ENCODE measurements at regions not wholly inside any gene's neighbourhood (a gene's known extent, or its start where the extent isn't known, plus 50 kb on each side); places are given as distances from the start of the nearest gene placed in this dataset.
"Not testable (repeated sequence)": the region's sequence is repeated elsewhere in the genome, so short reads cannot be mapped to it uniquely, and the experiment has no call there.

- not testable (repeated sequence) for H3K27ac Mint-ChIP-seq; H3K27me3 Mint-ChIP-seq (ENCODE audit: low read depth); H3K4me3 Mint-ChIP-seq; H3K36me3 Mint-ChIP-seq (ENCODE audit: low read depth); DNase-seq (ENCODE audit: low spot score); H3K4me1 Mint-ChIP-seq (ENCODE audit: low read depth)
- H3K9me3 Mint-ChIP-seq: peaks cover 30% of the 10 kb centered on the region
These were observed 1950.9 kb downstream of the KHDRBS2 start for GRCh38 chr6:60335124-60335523.

- H3K27ac Mint-ChIP-seq; H3K4me3 Mint-ChIP-seq; H3K27me3 Mint-ChIP-seq (ENCODE audit: low read depth); H3K36me3 Mint-ChIP-seq (ENCODE audit: low read depth); H3K4me1 Mint-ChIP-seq (ENCODE audit: low read depth); DNase-seq (ENCODE audit: low spot score): not testable (repeated sequence)
- peaks cover 40% of the 10 kb centered on the region for H3K9me3 Mint-ChIP-seq
These were observed 1952.3 kb downstream of the KHDRBS2 start for GRCh38 chr6:60333708-60334107.

GRCh38 chr6:60308939-60309338, 1977.1 kb downstream of the KHDRBS2 start:
- DNase-seq (ENCODE audit: low spot score); H3K27me3 Mint-ChIP-seq (ENCODE audit: low read depth); H3K4me3 Mint-ChIP-seq; H3K36me3 Mint-ChIP-seq (ENCODE audit: low read depth); H3K27ac Mint-ChIP-seq; H3K4me1 Mint-ChIP-seq (ENCODE audit: low read depth): not testable (repeated sequence)
- peaks cover 19% of the 10 kb centered on the region for H3K9me3 Mint-ChIP-seq

Measured in T-helper 2 cell treated with Interferon-gamma antibody and Interleukin-4, amounts not matched to agents 5 μg/mL and 100 μg/mL, for 36 hours (primary cell).